Colonic mucosa (tissue), 4 donors: ENCODE measurements at regions not wholly inside any gene's neighbourhood (a gene's known extent, or its start where the extent isn't known, plus 50 kb on each side); places are given as distances from the start of the nearest gene placed in this dataset.
"Not testable (repeated sequence)": the region's sequence is repeated elsewhere in the genome, so short reads cannot be mapped to it uniquely, and the experiment has no call there.

Experiments used
- DNase-seq: peaks from one replicate; pipeline ENCODE4 v3.0.0-alpha.2; 2020
- H3K27ac ChIP-seq: fragments of 200-600 bp; one replicate; pipeline ENCODE4 v1.8.0; 2021
- H3K27me3 ChIP-seq: fragments of 200-600 bp; one replicate; pipeline ENCODE4 v1.8.0; 2021
- H3K36me3 ChIP-seq: fragments of 200-600 bp; one replicate; pipeline ENCODE4 v1.8.0; 2021
- H3K4me1 ChIP-seq: fragments of 200-600 bp; one replicate; pipeline ENCODE4 v1.8.0; 2021; ENCODE audit warnings: mild to moderate bottlenecking
- H3K4me3 ChIP-seq: fragments of 200-600 bp; one replicate; pipeline ENCODE4 v1.8.0; 2021
- H3K9ac ChIP-seq, 2 donors: one replicate each; pipeline ENCODE4 v1.7.0; 2013; ENCODE audit warnings: control low read depth in 2 of 2, low read depth in 2 of 2, low read length in 2 of 2
- H3K9me3 ChIP-seq: fragments of 200-600 bp; one replicate; pipeline ENCODE4 v1.8.0; 2021
- CTCF ChIP-seq: fragments of 200-600 bp; IDR thresholded peaks from one replicate; pipeline ENCODE4 v1.8.0; 2022; ENCODE audit warnings: antibody characterized with exemption, mild to moderate bottlenecking
- intact Hi-C: fragments of 100-400 bp; cut with DNase I; formaldehyde crosslinking; loops from one replicate; pipeline ENCODE4 v1.14.1; 2022
- donor health status: healthy.
- donor health status: DM: no; HTN: no; CAD: no.
- donor health status: DM: no; HTN: no; CAD: no.

DNA sequence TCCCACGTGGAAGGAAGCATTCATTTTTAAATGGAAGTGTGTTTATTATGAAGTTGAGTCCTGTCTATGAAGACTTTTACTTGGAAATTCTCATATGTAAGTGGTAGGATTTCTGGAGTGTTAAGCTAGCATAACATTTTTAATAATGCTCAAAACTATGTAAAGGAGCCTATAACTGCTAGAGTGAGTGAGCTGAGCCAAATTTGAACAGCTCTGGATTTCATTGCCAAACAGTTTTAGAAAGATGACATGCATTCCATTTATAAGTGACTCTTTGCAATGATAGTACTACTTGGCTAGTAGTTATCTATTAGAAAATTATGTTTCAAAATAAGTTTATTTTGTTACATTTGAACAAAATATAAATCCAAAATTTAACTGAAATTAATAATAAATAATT, 721.2 kb downstream of the LUZP2 start:
- no peak for DNase-seq

DNA sequence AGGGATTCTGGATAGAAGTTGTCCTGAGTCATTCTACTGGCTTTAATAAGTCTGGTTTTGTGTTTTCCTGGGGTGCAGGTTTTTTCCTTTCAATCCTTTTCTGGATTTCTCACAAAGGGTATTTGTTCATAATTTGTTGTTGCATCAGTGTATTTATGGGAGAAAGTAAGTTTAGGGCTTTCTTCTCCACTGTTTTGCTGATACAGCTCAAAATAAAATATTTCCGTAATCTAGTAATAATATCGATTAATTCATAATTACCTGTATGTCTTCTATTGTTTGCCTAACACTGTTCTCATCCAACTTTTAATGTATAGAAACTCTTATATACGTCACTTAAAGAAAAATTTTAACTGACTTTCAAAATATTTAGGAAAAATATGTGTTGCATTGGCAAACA, 728.2 kb downstream of the LUZP2 start:
- DNase-seq = no peak
- TF ChIP-seq CTCF = no peak
- Histone ChIP-seq H3K9ac (no peak overlapping the region), H3K27me3 (no peaks in the 10 kb centered on the region), H3K4me1 (no peaks in the 10 kb centered on the region), H3K36me3 (no peaks in the 10 kb centered on the region), H3K9me3 (no peaks in the 10 kb centered on the region), H3K27ac (no peak overlapping the region), H3K4me3 (no peak overlapping the region)
- intact Hi-C loops = no loop called here

More for the DNA sequence above, 721.2 kb downstream of the LUZP2 start:
- no peak for TF ChIP-seq CTCF
- intact Hi-C loops = no loop called here
- no peaks in the 10 kb centered on the region for H3K36me3 ChIP-seq
- H3K27me3 ChIP-seq = no peaks in the 10 kb centered on the region
- no peak overlapping the region for H3K4me3 ChIP-seq
- H3K4me1 ChIP-seq = no peaks in the 10 kb centered on the region
- no peak overlapping the region for H3K27ac ChIP-seq
- no peaks in the 10 kb centered on the region for H3K9me3 ChIP-seq
- H3K9ac ChIP-seq = no peak overlapping the region

DNA sequence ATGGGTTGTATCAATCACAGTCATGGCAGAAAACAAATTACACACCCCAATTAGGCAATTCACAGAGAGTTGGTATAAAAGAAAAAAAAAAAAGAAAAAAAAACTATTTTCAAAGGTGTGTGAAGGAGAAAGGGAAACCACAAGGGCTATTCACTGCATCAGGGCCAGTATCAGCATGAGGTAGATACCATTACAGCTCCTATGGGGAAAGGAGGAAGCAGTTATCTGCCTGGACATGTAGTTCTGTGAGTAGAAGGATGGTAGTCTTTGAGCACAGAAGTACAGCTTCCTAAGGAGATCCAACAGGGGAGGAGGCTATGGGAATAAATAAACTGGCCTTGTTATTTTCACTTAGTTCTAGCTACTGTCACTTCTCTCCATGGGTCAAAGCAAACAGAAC, 746.1 kb downstream of the LUZP2 start:
- TF ChIP-seq CTCF = no peak
- intact Hi-C loops = no loop called here

GRCh38 chr11:25244126-25244525, 747.3 kb downstream of the LUZP2 start:
- no peak for DNase-seq
- intact Hi-C loops = no loop called here
- no peak overlapping the region for H3K27ac ChIP-seq
- H3K36me3 ChIP-seq = no peaks in the 10 kb centered on the region
- H3K9me3 ChIP-seq = no peaks in the 10 kb centered on the region
- H3K4me3 ChIP-seq = no peak overlapping the region
- no peaks in the 10 kb centered on the region for H3K27me3 ChIP-seq
- TF ChIP-seq CTCF = no peak
- no peaks in the 10 kb centered on the region for H3K4me1 ChIP-seq
- no peak overlapping the region for H3K9ac ChIP-seq

More for the DNA sequence above, 746.1 kb downstream of the LUZP2 start:
- Histone ChIP-seq H3K4me3 (no peak overlapping the region), H3K9ac (no peak overlapping the region), H3K36me3 (no peaks in the 10 kb centered on the region), H3K27me3 (no peaks in the 10 kb centered on the region), H3K4me1 (no peaks in the 10 kb centered on the region), H3K27ac (no peak overlapping the region), H3K9me3 (no peaks in the 10 kb centered on the region)
- DNase-seq = no peak

- Histone ChIP-seq H3K9ac (no peak overlapping the region), H3K9me3 (no peaks in the 10 kb centered on the region), H3K36me3 (no peaks in the 10 kb centered on the region), H3K4me1 (no peaks in the 10 kb centered on the region), H3K27me3 (no peaks in the 10 kb centered on the region), H3K4me3 (no peak overlapping the region), H3K27ac (no peak overlapping the region)
- no peak for DNase-seq
- TF ChIP-seq CTCF = no peak
- intact Hi-C loops = no loop called here
Measured at GRCh38 chr11:25247336-25247735, 750.5 kb downstream of the LUZP2 start.

DNA sequence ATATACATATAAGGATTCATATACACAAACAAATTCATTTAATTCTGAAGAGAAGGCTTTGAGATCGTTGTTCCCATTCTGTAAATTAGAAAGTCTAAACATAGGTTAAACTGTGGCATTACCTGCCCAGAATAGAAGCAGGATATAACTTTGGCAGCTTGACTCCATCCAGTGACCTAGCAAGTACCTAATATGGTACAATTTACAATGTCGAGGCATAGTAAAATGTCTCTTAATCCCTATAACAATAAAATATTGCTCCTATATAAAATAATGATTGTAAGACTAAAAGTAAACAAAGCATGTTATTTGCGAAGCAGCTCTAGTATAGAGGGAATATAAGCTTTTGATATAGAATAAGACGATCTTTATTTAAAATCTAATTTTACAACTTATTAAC, 756.0 kb downstream of the LUZP2 start:
- Histone ChIP-seq H3K9me3 (no peaks in the 10 kb centered on the region), H3K27me3 (no peaks in the 10 kb centered on the region), H3K4me3 (no peak overlapping the region), H3K4me1 (no peaks in the 10 kb centered on the region), H3K9ac (no peak overlapping the region), H3K36me3 (no peaks in the 10 kb centered on the region), H3K27ac (no peak overlapping the region)
- DNase-seq = no peak
- intact Hi-C loops = no loop called here
- TF ChIP-seq CTCF = no peak

- H3K9ac ChIP-seq, intact Hi-C loops, H3K4me1 ChIP-seq, H3K36me3 ChIP-seq, H3K27ac ChIP-seq, H3K9me3 ChIP-seq, H3K4me3 ChIP-seq, DNase-seq, H3K27me3 ChIP-seq: not testable (repeated sequence)
Measured at GRCh38 chr11:25263861-25264260, 767.0 kb downstream of the LUZP2 start.
